ENCODE measurements at regions not wholly inside any gene's neighbourhood (a gene's known extent, or its start where the extent isn't known, plus 50 kb on each side); places are given as distances from the start of the nearest gene placed in this dataset.
"Not testable (repeated sequence)": the region's sequence is repeated elsewhere in the genome, so short reads cannot be mapped to it uniquely, and the experiment has no call there.

DNA sequence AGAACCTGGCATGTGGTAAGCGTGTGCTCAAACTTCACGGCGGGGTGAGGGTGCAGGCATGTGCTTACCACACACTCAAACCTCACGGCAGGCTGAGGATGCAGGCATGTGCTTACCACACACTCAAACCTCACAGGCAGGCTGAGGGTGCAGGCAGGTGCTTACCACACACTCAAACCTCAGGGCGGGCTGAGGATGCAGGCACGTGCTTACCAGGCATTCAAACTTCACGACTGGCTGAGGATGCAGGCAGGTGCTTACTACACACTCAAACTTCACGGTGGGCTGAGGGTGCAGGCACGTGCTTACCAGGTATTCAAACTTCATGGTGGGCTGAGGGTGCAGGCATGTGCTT is 105.0 kb upstream of the ALKAL2 start:
- H3K4me1 Mint-ChIP-seq (ENCODE audit: low read depth): peaks cover 17% of the 10 kb centered on the region
- intact Hi-C loops (cut with micrococcal nuclease): no loop called here
- peaks cover 9% of the 10 kb centered on the region for H3K27me3 Mint-ChIP-seq (ENCODE audit: low read depth)
- CTCF ChIA-PET: no interaction called here
- H3K4me3 Mint-ChIP-seq: no peak overlapping the region
- H3K9me3 Mint-ChIP-seq: no peaks in the 10 kb centered on the region
- H3K27ac Mint-ChIP-seq: no peak overlapping the region
- DNase-seq: no peak
- H3K36me3 Mint-ChIP-seq (ENCODE audit: low read depth): peaks cover 1% of the 10 kb centered on the region

DNA sequence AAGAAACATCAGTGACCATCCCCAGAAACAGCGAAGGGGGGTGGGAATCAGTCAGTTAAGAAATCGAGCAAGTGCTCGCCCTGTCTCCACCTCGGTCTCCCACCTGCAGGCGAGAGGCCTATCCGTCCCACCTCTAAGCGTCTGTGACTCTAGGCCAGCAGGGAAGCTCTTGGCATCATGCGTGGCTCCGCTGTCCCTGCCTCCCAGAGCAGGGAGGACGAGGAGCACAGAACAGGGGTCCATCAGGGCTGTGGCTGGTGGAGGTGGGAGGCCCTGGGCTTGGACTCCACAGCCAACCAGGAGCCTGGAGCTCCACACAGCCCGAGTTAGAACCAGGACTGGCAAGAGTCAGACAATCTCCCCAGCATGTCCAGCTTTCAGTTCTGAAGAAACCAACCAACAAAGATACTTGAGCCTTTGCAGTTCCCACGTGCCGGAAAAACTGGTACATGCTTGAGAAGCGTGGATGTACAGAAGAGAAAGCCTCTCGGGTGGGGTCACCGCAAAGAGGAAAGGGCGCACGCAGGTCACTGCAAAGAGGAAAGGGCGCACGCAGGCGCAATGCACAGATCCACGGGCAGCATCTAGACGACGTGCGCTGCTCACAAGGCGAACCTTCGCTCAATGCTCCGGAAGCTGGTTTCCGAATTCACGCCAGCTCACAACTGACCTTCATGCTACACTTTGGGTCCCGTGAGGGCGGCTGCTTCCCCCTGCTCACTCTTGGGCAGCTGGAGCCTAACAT is 104.5 kb upstream of the ALKAL2 start:
- DNase-seq: no peak
- intact Hi-C loops (cut with micrococcal nuclease): no loop called here
- Mint-ChIP-seq H3K36me3 (ENCODE audit: low read depth) (peaks cover 1% of the 10 kb centered on the region), H3K4me3 (no peak overlapping the region), H3K9me3 (no peaks in the 10 kb centered on the region), H3K27me3 (ENCODE audit: low read depth) (peaks cover 9% of the 10 kb centered on the region), H3K27ac (no peak overlapping the region), H3K4me1 (ENCODE audit: low read depth) (peaks cover 17% of the 10 kb centered on the region)
- CTCF ChIA-PET: no interaction called here

DNA sequence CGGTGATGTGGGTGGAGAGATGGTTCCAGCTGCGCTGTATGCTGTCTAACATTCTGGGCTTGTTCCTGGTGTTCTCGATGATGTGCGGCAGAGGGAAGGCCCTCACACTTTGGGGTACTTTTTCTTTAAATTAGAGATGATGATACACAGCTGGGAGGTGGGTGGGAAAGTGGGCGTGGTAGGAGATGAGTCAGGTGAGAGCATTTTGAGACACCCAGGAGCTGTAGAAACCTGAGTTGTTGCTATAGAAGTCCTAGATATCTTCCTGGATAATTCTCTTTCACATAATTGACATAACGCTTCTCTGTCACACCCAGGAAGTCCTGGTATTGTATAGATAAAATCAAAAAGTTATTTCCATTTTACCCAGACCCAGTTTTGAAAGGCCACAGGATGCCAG is 103.8 kb upstream of the ALKAL2 start:
- intact Hi-C loops (cut with micrococcal nuclease): no loop called here
- peaks cover 17% of the 10 kb centered on the region for H3K4me1 Mint-ChIP-seq (ENCODE audit: low read depth)
- H3K27ac Mint-ChIP-seq: no peak overlapping the region
- peaks cover 1% of the 10 kb centered on the region for H3K36me3 Mint-ChIP-seq (ENCODE audit: low read depth)
- DNase-seq: no peak
- H3K27me3 Mint-ChIP-seq (ENCODE audit: low read depth): peaks cover 9% of the 10 kb centered on the region
- CTCF ChIA-PET: no interaction called here
- H3K9me3 Mint-ChIP-seq: no peaks in the 10 kb centered on the region
- H3K4me3 Mint-ChIP-seq: no peak overlapping the region

DNA sequence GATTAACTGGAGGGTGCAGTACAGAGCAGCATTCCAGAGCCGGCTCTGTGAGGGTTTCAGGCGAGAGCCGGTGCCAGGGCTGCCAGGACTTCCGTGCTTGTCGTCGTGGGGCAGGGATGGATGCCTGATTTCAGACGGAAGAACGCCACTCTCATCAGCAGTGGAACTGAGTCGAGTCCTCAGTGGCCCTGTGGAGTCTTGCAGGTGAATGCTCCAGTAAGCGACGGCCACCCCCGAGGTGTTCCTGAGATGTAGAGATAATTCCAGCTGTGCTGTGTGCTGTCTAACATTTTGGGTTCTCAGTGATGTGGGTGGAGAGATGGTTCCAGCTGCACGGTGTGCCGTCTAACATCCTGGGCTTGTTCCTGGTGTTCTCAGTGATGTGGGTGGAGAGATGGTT is 103.1 kb upstream of the ALKAL2 start:
- H3K4me3 Mint-ChIP-seq: no peak overlapping the region
- H3K36me3 Mint-ChIP-seq (ENCODE audit: low read depth): peaks cover 1% of the 10 kb centered on the region
- H3K4me1 Mint-ChIP-seq (ENCODE audit: low read depth): peaks cover 17% of the 10 kb centered on the region
- no peaks in the 10 kb centered on the region for H3K9me3 Mint-ChIP-seq
- H3K27ac Mint-ChIP-seq: no peak overlapping the region
- peaks cover 9% of the 10 kb centered on the region for H3K27me3 Mint-ChIP-seq (ENCODE audit: low read depth)
- intact Hi-C loops (cut with micrococcal nuclease): no loop called here
- no peak for DNase-seq
- CTCF ChIA-PET: no interaction called here

- DNase-seq; intact Hi-C loops (cut with micrococcal nuclease): not testable (repeated sequence)
These were observed 102.1 kb upstream of the ALKAL2 start for GRCh38 chr2:389985-390384.

DNA sequence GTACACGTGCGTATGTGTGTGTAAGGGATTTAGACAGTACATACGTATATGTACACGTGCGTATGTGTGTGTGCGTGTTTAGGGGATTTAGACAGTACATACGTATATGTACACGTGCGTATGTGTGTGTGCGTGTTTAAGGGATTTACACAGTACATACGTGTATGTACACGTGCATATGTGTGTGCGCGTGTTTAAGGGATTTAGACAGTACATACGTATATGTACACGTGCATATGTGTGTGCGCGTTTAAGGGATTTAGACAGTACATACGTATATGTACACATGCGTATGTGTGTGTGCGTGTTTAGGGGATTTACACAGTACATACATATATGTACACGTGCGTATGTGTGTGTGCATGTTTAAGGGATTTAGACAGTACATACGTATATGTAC is 100.9 kb upstream of the ALKAL2 start:
- not testable (repeated sequence) for H3K4me1 Mint-ChIP-seq (ENCODE audit: low read depth)

More at GRCh38 chr2:389985-390384, 102.1 kb upstream of the ALKAL2 start:
- H3K9me3 Mint-ChIP-seq; CTCF ChIA-PET; H3K27ac Mint-ChIP-seq; H3K4me3 Mint-ChIP-seq; H3K27me3 Mint-ChIP-seq (ENCODE audit: low read depth); H3K36me3 Mint-ChIP-seq (ENCODE audit: low read depth): not testable (repeated sequence)
- H3K4me1 Mint-ChIP-seq (ENCODE audit: low read depth): peaks cover 17% of the 10 kb centered on the region

DNA sequence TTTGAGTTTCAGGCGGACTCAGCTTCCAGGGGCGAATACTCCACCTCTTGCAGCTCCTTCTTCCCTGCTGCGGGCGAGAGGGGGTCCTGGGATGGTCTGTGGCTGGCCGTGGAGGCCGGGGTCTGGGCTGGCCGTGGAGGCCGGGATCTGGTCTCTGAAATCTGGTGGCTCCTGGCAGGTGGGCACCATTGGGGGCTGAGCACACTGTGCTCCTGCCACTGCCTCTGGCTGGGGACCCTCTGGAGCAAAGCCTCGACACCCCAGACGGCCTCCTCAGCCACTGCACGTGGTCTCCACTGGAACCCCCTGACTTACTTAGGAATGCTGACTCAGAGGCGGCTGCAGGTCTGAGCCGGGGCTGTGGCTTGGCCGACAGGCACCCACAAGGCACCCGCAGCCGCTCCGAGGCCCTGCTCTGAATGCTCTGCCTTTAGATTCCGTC is 100.1 kb upstream of the ALKAL2 start:
- H3K36me3 Mint-ChIP-seq (ENCODE audit: low read depth): no peaks in the 10 kb centered on the region
- CTCF ChIA-PET: no interaction called here

More for the DNA sequence above, 100.9 kb upstream of the ALKAL2 start:
- H3K36me3 Mint-ChIP-seq (ENCODE audit: low read depth); H3K9me3 Mint-ChIP-seq; H3K27ac Mint-ChIP-seq; H3K27me3 Mint-ChIP-seq (ENCODE audit: low read depth); intact Hi-C loops (cut with micrococcal nuclease); DNase-seq; CTCF ChIA-PET; H3K4me3 Mint-ChIP-seq: not testable (repeated sequence)

GRCh38 chr2:386406-387103 is 98.7 kb upstream of the ALKAL2 start:
- Mint-ChIP-seq H3K27me3 (ENCODE audit: low read depth) (no peaks in the 10 kb centered on the region), H3K36me3 (ENCODE audit: low read depth) (no peaks in the 10 kb centered on the region), H3K4me1 (ENCODE audit: low read depth) (no peaks in the 10 kb centered on the region), H3K9me3 (no peaks in the 10 kb centered on the region), H3K27ac (no peak overlapping the region), H3K4me3 (no peak overlapping the region)
- DNase-seq: no peak
- intact Hi-C loops (cut with micrococcal nuclease): no loop called here
- CTCF ChIA-PET: no interaction called here

More for the DNA sequence above, 100.1 kb upstream of the ALKAL2 start:
- H3K4me3 Mint-ChIP-seq: no peak overlapping the region
- peaks cover 3% of the 10 kb centered on the region for H3K27me3 Mint-ChIP-seq (ENCODE audit: low read depth)
- H3K4me1 Mint-ChIP-seq (ENCODE audit: low read depth): peaks cover 2% of the 10 kb centered on the region
- H3K9me3 Mint-ChIP-seq: no peaks in the 10 kb centered on the region
- no peak overlapping the region for H3K27ac Mint-ChIP-seq
- no peak for DNase-seq
- intact Hi-C loops (cut with micrococcal nuclease): no loop called here

GRCh38 chr2:385785-386184 is 97.9 kb upstream of the ALKAL2 start:
- H3K36me3 Mint-ChIP-seq (ENCODE audit: low read depth): no peaks in the 10 kb centered on the region
- CTCF ChIA-PET: no interaction called here
- H3K27ac Mint-ChIP-seq: no peak overlapping the region
- H3K4me3 Mint-ChIP-seq: no peak overlapping the region
- intact Hi-C loops (cut with micrococcal nuclease): no loop called here
- H3K9me3 Mint-ChIP-seq: no peaks in the 10 kb centered on the region
- no peaks in the 10 kb centered on the region for H3K4me1 Mint-ChIP-seq (ENCODE audit: low read depth)
- no peak for DNase-seq
- no peaks in the 10 kb centered on the region for H3K27me3 Mint-ChIP-seq (ENCODE audit: low read depth)

DNA sequence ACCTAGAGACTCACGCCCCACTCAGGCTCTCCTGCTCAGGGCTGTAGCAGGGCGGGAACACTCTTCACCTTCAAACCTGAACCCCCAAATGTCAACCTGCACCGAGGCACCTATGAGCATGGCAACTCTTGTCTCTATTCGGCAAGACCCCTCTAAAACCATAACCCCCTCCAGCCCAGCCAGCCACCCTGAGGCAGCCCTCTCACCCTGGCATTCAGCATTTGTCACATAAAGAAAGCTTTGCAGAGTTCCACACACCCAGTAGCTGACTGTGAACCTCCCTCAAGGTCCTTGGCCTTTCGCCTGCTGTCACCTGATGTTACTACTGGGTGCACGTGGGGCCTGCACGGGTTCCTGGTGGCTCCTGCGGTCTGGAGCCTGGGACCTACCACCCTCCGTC is 97.2 kb upstream of the ALKAL2 start:
- no peak overlapping the region for H3K4me3 Mint-ChIP-seq
- intact Hi-C loops (cut with micrococcal nuclease): no loop called here
- H3K27ac Mint-ChIP-seq: no peak overlapping the region

GRCh38 chr2:383888-384287 is 96.0 kb upstream of the ALKAL2 start:
- no peak for DNase-seq
- intact Hi-C loops (cut with micrococcal nuclease): no loop called here
- CTCF ChIA-PET: no interaction called here
- Mint-ChIP-seq H3K9me3 (no peaks in the 10 kb centered on the region), H3K27ac (no peak overlapping the region), H3K4me3 (no peak overlapping the region), H3K36me3 (ENCODE audit: low read depth) (no peaks in the 10 kb centered on the region), H3K4me1 (ENCODE audit: low read depth) (no peaks in the 10 kb centered on the region), H3K27me3 (ENCODE audit: low read depth) (no peaks in the 10 kb centered on the region)

More for the DNA sequence above, 97.2 kb upstream of the ALKAL2 start:
- CTCF ChIA-PET: no interaction called here
- Mint-ChIP-seq H3K27me3 (ENCODE audit: low read depth) (no peaks in the 10 kb centered on the region), H3K9me3 (no peaks in the 10 kb centered on the region), H3K36me3 (ENCODE audit: low read depth) (no peaks in the 10 kb centered on the region), H3K4me1 (ENCODE audit: low read depth) (no peaks in the 10 kb centered on the region)
- DNase-seq: no peak

DNA sequence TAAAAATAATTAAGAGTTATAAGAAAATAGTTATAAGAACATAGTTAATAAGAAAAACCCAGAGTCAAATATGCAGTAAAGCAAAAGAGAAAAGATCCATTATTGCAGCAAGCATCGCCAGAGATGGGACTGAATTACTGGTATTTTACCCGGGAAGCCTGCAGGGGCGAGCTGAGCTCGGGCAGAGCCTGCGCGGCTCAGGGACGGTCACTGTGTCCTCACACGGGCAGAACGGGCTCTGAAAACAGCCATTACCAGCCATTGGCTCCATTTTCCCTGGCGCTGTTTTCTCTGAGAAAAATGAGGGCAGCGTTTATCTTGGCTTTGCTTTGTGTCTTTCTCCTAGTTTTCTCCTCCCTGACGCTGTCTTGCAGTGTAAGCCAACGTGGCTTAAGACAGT is 95.3 kb upstream of the ALKAL2 start:
- intact Hi-C loops (cut with micrococcal nuclease): no loop called here
- no peaks in the 10 kb centered on the region for H3K9me3 Mint-ChIP-seq
- CTCF ChIA-PET: no interaction called here
- H3K4me1 Mint-ChIP-seq (ENCODE audit: low read depth): no peaks in the 10 kb centered on the region
- no peak overlapping the region for H3K27ac Mint-ChIP-seq
- DNase-seq: no peak
- no peak overlapping the region for H3K4me3 Mint-ChIP-seq
- no peaks in the 10 kb centered on the region for H3K36me3 Mint-ChIP-seq (ENCODE audit: low read depth)
- H3K27me3 Mint-ChIP-seq (ENCODE audit: low read depth): no peaks in the 10 kb centered on the region

DNA sequence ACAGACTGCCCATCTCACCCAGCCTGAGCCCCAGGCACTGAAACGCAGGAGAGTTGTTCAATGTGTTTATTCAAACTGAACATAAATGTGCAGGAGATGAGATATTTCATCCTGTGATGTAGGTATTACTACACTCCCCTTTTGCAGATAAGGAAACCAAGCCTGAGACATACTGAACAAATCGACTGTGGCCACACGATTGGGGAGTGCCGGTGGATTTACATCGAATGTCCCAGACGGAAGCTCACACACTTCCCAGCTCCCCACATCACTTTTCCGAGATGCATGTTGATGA is 94.8 kb upstream of the ALKAL2 start:
- Mint-ChIP-seq H3K36me3 (ENCODE audit: low read depth) (no peaks in the 10 kb centered on the region), H3K9me3 (peaks cover 2% of the 10 kb centered on the region)

More for the DNA sequence above, 94.8 kb upstream of the ALKAL2 start:
- H3K4me1 Mint-ChIP-seq (ENCODE audit: low read depth): no peaks in the 10 kb centered on the region
- no peak for DNase-seq
- intact Hi-C loops (cut with micrococcal nuclease): no loop called here
- H3K27me3 Mint-ChIP-seq (ENCODE audit: low read depth): no peaks in the 10 kb centered on the region
- CTCF ChIA-PET: no interaction called here
- no peak overlapping the region for H3K4me3 Mint-ChIP-seq
- H3K27ac Mint-ChIP-seq: no peak overlapping the region

Measured in activated naive CD4-positive, alpha-beta T cell treated with anti-CD3 and anti-CD28 coated beads for 36 hours (primary cell).